ENCODE measurements at regions not wholly inside any gene's neighbourhood (a gene's known extent, or its start where the extent isn't known, plus 50 kb on each side); places are given as distances from the start of the nearest gene placed in this dataset.

GRCh38 chr12:84807249-84807648 is 105.3 kb downstream of the SLC6A15 start:
- no peak for DNase-seq

GRCh38 chr12:84805474-84805858 is 107.1 kb downstream of the SLC6A15 start:
- DNase-seq = no peak

GRCh38 chr12:84804691-84805473 is 107.7 kb downstream of the SLC6A15 start:
- DNase-seq = no peak

- no peak for DNase-seq
Measured at GRCh38 chr12:84803661-84804060, 108.9 kb downstream of the SLC6A15 start.

GRCh38 chr12:84802161-84802560 is 110.4 kb downstream of the SLC6A15 start:
- no peak for DNase-seq

- no peak for DNase-seq
Measured at GRCh38 chr12:84793558-84794367, 118.8 kb downstream of the SLC6A15 start.

- no peak for DNase-seq
Measured at GRCh38 chr12:84791444-84791843, 121.2 kb downstream of the SLC6A15 start.

- DNase-seq = no peak
Measured at GRCh38 chr12:84789184-84789583, 123.4 kb downstream of the SLC6A15 start.

- no peak for DNase-seq
Measured at GRCh38 chr12:84787253-84787652, 125.3 kb downstream of the SLC6A15 start.

- DNase-seq = no peak
Measured at GRCh38 chr12:84786622-84787021, 126.0 kb downstream of the SLC6A15 start.

GRCh38 chr12:84785951-84786350 is 126.6 kb downstream of the SLC6A15 start:
- no peak for DNase-seq

- no peak for DNase-seq
Measured at GRCh38 chr12:84785281-84785680, 127.3 kb downstream of the SLC6A15 start.

GRCh38 chr12:84779169-84779568 is 133.4 kb downstream of the SLC6A15 start:
- no peak for DNase-seq

GRCh38 chr12:84772281-84772680 is 140.3 kb downstream of the SLC6A15 start:
- no peak for DNase-seq

- DNase-seq = no peak
Measured at GRCh38 chr12:84767079-84767478, 145.5 kb downstream of the SLC6A15 start.

- no peak for DNase-seq
Measured at GRCh38 chr12:84766375-84766774, 146.2 kb downstream of the SLC6A15 start.

GRCh38 chr12:84764001-84764400 is 148.6 kb downstream of the SLC6A15 start:
- DNase-seq = no peak

- no peak for DNase-seq
Measured at GRCh38 chr12:84763107-84763506, 149.5 kb downstream of the SLC6A15 start.

- no peak for DNase-seq
Measured at GRCh38 chr12:84760091-84760865, 152.3 kb downstream of the SLC6A15 start.

- DNase-seq = no peak
Measured at GRCh38 chr12:84757978-84758377, 154.6 kb downstream of the SLC6A15 start.

- DNase-seq = peak; percentile 21
Measured at GRCh38 chr12:84756961-84757360, 155.6 kb downstream of the SLC6A15 start.

GRCh38 chr12:84745127-84745526 is 167.5 kb downstream of the SLC6A15 start:
- no peak for DNase-seq

GRCh38 chr12:84741692-84742091 is 170.9 kb downstream of the SLC6A15 start:
- DNase-seq = no peak

All from amniotic stem cell (primary cell).